H1 (cell line): ENCODE measurements at regions not wholly inside any gene's neighbourhood (a gene's known extent, or its start where the extent isn't known, plus 50 kb on each side); places are given as distances from the start of the nearest gene placed in this dataset.

ENCODE experiments used
- CEBPB ChIP-seq: IDR thresholded peaks from 2 replicates; pipeline ENCODE4 v1.6.1; 2012; ENCODE audit warnings: low read depth, low read length
- TEAD4 ChIP-seq: IDR thresholded peaks from 2 replicates; pipeline ENCODE4 v1.6.1; 2012; ENCODE audit warnings: low read depth, low read length, inconsistent platforms, mixed read lengths
- TF ChIP-seq, protein P1 (sequence below): IDR thresholded peaks from 2 replicates; pipeline ENCODE4 v1.6.1; 2012; ENCODE audit warnings: inconsistent platforms

DNA sequence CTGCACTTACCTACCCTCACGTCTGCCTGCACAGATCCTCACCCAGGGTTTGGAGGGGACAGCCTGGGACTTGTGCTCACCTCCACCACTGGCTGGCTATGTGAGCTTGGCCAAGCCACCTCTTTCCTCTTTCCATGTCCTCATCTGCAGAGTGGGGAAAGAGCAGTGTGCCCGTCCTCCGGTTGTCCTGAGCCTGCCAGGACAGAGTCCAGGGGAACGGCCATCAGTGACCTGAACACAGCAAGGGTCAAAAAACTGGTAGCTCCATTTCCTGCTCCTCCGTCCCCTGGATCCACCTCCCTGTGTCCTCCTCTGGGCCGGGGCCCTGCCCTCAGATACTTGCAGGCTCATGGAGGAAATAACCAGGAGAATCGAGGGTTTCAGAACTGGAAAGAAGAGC lies 187.7 kb downstream of the OLFM1 start (continued):
- TF ChIP-seq, protein P1, sequence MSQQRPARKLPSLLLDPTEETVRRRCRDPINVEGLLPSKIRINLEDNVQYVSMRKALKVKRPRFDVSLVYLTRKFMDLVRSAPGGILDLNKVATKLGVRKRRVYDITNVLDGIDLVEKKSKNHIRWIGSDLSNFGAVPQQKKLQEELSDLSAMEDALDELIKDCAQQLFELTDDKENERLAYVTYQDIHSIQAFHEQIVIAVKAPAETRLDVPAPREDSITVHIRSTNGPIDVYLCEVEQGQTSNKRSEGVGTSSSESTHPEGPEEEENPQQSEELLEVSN: no peak
- TF ChIP-seq CEBPB (no peak), TEAD4 (no peak)
- TF ChIP-seq, all 59 proteins: peak for 0
